ENCODE measurements at regions not wholly inside any gene's neighbourhood (a gene's known extent, or its start where the extent isn't known, plus 50 kb on each side); places are given as distances from the start of the nearest gene placed in this dataset.

DNA sequence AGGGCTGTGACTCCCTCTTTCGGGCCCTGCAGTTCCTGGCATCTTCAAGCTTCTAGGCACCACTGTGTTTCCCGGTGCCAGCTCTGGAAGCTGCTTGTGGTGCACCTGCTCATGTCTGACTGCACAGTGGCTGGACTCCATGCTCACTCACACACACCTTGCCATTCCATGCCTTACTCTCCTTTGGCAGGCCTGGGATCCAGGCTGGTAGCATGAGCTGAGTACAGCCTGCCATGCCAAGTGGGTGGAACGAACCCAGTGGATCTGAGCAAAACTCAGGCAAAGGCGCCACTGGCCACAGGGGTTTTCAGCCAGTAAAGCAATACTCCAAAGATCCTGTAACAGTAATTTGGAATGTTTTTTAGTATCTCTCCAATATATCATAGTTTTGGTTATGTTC, 902.7 kb upstream of the USP15 start:
- DNase-seq = no peak

DNA sequence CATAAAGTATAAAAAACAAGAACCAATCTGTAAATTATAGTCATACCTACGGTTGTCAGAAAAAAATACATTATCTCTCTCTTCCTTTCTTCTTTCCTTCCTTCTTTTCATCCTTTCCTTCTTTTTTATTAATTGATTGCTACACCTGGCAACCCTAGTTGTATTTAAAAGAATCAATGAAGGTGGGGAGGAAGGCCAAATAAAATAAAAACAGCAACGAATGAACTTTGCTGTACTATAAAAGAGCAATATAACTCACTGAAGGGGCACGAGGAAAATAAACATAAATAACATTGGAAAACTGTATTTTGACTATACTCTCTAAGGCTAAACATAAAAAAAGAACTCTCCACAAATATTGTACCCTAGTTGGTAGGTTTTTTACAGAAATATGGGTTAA, 898.2 kb upstream of the USP15 start:
- DNase-seq = no peak

DNA sequence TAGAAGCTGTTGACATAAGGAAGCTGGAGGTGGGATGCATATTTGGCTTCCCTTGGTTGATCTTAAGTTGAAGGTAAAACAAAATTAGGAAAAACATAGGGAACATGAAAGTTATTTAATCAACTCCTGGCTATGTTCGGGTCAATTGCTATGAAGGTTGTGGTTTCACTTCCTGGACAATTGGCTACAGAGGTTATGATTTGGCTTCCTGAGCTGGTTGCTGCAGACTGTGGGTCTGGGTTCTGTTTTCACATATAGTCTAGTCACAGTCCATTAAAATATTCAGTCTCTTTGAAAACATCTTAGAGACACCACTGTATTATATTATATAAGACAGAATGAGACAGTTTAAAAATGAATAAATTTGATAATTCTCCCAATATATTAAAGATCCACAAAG, 895.2 kb upstream of the USP15 start:
- no peak for DNase-seq

DNA sequence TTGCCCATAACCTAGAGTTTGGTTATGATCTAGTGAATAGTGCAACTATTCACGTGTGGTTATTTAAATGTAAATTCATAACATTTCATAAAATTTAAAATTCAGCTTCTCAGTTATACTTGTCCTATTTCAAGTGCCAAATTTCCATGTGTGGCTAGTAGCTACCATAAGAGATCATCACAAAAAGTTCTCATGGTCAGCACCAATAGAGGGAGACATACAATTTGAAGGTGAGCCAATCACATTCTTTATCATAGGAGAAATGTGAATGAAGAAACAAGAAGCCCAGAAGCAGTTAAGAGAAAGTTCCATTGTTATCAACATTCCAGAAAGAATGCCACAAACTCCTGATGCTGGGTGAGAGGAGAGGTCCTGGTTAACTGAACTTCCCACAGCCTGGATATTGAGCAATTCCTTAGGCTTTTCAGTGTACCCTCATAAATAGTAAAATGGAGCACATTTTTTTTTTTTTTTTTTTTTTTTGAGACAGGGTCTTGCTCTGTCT, 892.9 kb upstream of the USP15 start:
- DNase-seq = no peak

DNA sequence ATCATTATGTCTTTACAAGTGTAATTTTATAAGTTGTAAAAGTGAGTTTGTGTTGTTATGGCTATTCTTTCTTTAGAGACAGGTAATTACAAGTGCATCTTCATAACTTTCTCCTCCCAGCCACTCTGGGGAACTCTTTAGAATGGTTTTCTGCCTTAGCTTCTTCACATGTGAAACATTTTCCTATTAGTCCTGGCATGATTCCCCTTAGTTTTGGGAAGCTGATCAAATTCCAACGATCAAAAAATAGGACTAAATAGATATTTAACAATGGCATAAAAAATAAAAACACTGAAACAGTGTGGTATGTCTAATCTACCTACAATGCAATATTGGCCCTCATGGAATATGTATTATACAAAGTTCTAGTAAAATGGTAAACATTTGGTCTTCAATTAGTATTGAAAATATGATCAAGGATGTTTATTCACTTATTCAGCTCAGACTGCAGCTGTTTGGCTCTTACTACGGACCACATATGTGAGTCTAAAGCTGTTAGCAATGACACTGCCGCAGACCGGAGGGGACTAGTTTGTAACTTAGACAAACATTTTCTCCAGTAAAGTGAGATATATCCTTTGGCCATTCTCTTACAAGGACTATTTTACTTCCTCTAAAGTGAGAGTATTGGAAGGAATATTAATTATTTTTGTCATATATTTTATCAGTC, 890.8 kb upstream of the USP15 start:
- no peak for DNase-seq

DNA sequence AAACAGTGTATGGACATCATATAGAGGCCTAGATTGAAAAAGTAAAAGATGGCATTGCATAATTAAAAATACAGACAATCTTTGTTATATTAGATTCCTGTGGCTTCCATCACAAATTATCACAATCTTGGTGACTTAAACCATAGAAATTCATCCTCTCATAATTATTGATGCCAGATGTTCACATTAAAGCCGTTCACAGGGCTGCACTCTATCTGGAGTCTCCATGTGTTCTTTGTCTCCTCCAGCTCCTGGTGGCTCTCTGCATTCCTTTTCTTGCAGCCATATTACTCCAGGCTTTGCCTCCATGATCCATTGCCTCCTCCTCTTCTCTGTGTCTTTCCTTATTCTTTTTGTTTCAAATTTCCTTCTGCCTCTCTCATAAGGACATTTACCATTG, 875.7 kb upstream of the USP15 start:
- DNase-seq = no peak

DNA sequence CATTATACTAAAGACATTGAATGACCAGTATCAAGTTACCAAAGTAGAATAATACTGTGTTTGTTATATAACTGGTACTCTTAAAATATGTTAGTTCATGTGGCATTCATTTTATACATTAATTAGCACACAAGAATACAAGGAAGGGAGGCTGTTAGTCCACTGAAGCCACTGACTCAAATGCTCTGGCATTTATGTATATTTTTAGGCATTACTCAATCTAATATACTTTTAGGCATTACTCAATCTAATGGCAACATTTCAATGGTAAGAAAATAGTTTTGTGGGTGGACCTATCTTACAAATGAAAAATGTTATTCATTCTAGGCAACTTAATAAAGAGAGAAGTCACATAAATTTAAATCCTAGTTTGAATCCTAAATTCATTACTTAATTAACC, 874.4 kb upstream of the USP15 start:
- no peak for DNase-seq

DNA sequence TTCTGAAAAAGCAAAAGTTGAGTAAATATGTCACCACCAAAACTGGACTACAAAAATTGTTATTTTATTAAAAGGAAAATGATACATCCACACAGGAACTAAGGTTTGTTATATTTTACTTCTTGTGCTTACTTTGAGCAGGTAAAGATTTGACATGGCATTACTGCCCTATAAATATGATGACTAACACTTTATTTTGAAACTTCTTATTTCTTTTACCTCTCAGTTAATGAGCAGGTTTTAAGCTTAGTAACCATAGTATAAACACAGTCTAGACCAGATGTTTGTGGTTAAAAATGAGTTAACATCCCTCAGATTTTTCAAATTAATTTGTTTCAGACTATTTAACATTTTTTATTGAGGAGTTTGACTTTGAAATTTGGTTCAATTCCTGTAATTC, 862.5 kb upstream of the USP15 start:
- no peak for DNase-seq

DNA sequence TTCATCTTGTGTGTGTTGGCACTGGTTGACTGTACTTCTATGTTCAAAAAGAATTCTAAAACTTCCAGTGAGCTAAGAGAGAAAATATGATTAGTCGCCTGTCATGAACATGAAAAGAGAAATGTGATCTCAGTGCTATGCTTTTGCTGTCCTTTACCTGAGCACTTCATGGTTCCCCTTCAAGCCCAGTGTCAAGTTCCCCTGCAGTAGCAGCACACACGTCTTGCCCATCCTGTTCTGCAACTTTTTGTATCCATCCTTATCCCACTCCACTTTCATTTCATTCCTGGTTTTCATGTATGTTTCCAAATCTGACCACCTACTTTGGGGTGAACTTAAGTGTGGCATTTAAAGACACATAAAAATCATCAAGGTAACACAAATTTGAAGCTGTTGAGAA, 848.0 kb upstream of the USP15 start:
- no peak for DNase-seq

DNA sequence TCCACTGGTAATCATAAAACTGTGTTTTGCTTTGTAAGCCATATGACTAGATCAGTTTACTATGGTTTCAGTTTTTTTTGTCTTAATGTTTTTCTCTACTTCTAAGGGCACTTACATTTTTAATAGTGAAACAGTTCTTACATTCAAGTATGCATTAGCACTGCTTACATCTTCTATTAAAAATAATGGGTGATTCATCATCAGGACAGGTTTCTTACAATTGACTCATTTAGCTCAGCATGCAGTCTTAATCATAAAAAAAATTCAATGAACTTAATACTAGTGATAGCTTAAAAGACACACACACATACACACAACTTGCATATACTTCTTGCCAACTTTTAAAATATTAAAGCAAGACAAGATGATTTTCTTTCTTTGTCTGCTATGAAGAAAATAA, 845.7 kb upstream of the USP15 start:
- no peak for DNase-seq

DNA sequence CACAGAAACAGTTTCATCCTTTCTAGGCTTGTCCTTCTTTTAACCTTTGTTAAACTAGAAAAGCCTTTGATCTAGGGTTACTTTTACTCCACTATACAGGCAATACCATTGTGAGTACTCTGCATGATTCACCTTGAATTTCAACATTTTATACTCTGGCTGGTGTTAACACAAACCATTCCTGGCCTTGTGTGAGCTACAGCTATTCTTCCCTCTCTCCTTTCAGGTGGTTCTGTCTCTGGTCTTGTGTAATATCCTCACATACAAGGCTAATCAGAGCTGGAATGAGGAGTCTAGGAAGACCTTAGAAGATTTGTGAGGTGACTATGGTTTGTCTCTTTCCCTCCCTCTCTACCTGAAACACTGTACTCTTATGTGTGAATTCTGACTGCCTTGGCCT, 837.4 kb upstream of the USP15 start:
- no peak for DNase-seq

DNA sequence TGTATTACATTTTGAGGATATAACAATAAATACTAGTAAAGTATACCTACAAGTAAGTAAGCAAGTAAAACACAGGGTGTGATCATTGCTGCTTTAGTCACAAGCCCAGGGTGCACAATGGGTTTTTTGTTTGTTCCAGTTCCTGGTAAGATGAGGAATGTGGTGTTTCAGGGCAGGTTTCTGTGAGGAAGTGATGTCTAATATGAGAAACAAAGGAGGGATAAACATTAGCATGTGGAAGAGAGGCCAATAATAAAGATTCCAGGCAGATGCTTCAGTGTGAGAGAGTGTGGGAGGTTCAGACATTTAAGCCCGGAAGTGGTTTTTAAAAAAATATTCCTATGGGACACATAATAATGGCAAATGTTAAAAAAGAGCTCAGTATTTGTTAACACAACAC, 808.1 kb upstream of the USP15 start:
- DNase-seq = no peak

DNA sequence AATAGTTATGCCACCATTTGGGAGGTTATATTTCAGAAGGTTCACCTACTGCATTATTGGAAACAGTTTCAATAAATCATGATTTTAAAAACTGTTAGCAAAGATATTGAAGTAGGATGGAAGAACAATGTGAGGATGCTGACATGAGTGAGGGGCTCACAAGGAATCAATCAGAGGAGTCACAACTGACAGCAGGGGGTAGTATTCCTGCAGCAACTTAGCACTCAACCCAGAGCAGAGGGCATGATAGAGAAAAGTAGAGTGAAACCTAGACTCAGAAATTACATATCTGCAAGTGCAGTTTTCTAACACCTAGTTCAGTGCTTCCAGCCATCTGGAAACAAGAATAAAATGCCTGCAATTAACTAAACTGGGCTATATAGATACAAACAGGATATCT, 772.5 kb upstream of the USP15 start:
- no peak for DNase-seq

DNA sequence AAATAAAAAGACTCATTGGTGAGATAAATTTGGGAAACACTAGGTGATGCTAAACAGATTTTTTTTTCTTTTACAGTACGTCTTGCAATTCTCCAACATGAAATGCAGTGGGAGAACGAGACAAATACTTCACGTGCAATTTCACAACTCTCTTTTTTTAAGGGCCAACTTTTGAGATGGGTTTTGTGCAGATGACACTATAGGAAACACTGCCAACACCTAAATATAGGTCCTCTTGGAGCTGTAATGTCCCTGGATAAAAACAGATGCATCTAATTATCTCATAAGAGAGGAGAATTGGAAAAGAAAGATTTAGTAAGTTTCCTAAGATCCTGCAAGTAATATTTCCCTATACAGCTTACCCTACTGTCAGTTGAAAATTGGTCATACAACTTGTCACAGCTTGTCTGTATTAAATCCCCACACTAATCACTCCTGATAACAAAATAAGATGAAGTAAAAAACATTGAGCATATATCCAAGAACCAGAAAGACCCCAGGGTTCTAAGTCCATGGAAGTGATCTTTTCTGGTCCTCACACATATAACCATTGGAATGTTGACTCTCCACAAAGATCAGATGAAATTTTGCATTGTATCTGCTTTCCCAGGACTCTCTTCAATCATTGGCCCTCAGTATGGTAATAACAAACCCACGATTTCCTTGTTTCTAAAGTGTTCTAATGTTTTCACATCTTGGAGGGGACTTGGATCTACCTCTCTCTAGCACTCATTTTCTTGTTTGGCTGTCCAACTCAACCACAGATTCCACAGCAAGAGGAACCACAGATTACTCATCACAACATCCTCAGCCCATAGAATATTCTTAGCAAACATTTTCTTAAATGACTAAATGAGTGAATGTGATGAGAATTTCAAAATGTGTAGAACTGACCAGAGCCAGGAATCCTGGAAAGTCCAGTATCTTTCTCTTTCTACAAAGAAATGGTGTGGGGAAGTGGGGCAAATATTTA, 769.4 kb upstream of the USP15 start:
- DNase-seq = no peak

DNA sequence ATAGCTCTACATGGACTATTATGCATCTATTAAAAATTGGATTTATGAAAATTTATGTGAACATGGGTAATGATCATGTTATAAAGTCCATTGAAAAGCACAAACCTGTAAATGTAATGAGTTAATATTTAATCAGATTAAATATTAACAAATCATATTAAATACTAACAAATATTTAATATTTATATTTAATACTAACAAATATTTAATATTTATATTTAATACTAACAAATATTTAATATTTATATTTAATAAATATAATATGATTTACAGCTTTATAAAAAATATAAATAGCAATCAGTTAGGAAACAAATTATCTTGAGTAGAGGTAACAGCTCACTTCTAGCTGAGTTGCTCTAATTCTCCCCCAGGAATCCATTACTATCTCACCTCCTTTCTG, 758.0 kb upstream of the USP15 start:
- DNase-seq = no peak

DNA sequence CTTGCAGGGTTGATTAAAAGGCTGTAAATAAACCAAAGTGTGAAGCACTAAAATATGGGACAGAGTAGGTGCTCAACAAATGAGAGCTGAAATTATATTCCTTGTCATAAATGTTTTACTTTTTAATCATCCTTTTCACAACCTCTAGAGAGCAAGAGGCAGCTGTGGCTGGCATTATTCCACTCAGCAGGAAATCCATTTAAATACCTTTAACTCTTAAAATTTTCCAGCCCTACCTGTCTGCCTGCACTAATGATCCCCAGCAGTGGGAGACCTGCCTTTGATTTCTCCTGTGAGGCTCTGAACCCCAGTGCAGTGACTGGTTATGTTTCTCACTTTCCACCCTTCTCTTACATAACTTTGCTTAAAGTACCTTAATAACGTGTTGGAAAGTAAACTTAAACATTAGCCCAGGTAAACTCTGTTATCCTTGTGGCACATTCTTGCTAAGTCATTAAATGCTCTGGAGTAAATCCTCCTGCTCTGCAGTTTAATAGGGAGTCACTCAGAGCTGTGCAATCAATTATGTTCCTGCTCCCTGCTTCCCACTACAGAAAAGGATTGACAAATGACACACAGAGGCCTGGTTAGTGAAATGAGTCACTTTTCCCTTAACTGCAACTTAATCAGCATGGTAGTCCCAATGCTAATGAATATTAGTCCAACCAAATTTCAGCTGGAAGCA, 755.7 kb upstream of the USP15 start:
- DNase-seq = no peak

DNA sequence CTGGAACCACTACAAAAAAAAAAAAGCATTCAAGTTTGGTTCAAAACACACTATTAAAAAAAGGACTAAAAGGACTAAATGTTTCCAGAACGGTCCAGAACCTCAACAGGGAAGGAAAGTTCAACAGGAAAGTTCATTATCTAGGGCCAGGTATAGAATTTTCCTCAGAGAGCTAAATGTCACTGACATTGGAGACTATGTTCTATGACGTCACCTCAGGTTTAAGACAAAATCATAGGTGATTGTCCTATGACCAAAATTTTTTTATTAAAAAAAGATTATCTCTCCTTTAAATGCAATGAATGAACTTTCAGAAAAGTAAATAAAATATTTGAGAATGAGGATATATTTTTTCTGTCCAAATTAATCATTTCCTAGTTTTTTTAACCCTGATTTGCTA, 746.7 kb upstream of the USP15 start:
- DNase-seq = no peak

DNA sequence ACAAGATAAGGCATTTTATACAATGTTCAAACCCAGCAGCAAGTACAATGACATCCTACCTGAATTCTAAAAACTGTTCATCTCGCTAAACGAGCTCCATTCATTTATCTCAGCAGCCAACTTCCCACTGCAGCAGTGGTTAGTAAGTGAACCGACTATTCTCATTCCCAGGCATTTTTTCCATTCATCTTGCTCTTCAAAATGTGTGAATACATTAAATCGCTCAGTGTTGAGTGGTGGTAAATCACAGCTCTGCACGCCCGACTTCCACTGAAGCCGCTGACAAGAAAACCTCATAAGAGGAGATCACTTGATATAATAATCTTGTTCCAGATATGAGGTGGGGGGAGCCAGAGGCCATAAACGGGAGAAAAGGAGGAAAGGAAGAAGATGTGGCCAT, 746.2 kb upstream of the USP15 start:
- no peak for DNase-seq

DNA sequence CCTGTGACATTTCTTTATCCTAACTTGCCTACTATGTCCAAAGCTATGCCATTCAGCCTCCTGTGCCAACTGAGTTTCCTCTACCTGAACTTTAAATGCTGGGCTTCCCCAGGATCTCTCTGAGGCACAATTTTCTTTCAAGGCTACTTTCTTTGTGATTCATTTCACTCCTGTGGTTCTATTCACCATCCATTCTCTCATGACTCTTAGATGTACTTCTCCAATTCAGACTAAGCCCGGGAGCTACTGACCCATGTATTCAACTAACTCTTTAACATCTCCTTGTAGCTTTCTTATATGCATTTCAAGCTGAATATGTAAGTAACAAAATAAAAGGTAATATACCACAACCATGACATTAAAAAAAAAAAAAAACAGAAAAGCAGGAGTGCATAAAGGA, 738.9 kb upstream of the USP15 start:
- no peak for DNase-seq

DNA sequence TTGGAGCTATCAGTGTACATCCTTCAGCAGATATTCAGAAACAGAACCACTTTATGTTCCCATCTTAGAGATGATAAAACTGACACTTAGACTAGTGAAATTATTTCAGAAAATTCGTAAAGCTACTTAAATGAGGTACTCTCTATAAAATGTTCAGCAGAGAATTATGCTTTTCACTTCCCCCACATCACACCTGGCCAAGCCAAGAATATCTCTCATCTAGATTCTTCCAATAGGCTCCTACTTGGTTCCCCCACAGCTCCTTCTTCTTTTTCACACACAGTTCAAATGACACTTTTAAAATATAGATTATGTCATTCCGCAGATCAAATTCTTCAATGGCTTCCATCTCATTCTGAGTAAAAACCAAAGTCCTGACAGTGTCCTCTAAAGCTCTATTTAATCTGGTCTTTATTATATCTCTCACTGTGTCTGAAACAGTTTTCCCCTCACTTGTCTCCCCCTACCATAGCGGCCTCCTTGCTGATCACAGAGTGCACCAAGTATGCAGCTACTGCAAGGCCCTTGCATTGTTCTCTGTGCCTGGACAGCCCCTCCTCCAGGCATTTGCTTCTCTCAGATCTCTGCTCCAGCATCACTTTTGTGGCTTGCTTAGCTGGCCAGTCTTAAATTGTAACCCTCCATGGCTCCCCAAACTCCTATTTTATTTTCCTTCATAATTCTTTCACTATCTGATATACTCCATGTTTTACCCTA, 736.8 kb upstream of the USP15 start:
- DNase-seq = no peak

DNA sequence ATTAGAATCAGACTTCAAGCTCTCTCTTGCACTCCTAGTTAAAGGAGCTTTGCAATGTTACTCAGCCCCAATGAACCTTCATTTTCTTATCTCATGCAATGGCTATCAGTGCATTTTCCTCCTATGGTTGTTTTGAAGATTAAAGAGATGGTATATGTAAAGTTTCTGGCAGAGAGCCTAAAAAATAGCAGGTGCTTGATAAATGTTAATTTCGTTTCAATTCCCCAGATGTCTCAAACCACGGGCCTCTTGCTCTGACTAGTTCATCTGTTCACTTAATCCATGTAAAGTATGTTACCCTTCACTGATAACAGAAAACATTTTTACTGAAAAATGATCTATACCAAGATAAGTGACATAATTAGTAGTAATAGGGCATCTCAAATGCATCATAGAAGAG, 735.4 kb upstream of the USP15 start:
- no peak for DNase-seq

DNA sequence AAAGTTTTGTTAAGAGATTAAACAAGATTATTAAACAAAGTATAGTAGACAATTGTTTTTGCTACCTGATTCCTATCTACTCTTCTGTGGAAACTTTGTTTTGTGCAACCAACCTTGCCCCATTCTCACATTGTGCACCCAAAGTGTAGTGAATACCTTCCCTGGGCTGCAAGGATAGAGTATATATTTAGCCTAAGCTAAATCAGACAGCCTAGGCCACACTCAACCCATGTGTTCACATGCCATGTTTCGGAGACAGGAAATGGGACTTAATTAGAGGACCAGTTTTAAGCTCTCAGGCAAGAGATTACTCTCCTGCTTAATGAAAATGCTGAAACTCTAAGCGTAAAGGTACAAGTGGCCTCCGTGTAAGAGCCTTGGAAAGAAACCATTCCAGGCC, 734.9 kb upstream of the USP15 start:
- no peak for DNase-seq

DNA sequence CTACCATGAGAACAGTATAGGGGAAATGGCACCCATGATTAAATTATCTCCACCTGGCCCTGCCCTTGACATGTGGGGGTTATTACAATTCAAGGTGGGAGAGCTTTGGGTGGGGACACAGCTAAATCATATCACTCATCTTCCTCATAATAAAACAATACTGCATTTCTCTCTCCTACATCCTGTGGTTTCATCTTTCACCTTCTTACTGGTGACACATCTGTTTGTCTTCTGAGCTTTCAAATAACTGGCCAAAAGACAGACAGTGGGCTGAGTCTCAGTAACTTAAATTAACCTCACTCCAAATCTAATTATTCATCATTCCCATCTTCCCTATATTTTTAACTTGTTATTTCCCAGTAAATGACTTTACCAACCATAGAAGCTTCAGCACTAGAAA, 729.7 kb upstream of the USP15 start:
- no peak for DNase-seq
